ENCODE measurements at regions not wholly inside any gene's neighbourhood (a gene's known extent, or its start where the extent isn't known, plus 50 kb on each side); places are given as distances from the start of the nearest gene placed in this dataset.

DNA sequence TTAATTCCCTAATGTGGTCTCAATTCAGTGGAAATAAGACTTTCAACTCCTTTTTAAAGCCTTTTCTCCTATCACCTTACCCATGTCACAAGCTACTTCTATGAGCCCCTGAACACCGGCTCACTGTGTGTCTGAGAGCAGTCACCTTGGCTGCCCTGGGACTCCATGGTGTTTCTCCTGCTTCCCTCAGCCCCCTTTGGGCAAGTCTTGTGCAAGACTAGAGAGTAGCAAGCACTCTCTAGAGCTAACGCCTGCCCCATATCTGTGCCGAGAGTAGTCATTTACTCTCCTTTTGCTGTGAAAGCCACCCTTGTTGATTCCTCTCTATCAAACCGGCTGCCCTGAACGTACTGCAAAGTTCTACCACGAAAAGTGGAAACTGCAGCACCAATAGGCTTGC is 77.9 kb upstream of the DAB2 start:
- TF ChIP-seq, protein P1, sequence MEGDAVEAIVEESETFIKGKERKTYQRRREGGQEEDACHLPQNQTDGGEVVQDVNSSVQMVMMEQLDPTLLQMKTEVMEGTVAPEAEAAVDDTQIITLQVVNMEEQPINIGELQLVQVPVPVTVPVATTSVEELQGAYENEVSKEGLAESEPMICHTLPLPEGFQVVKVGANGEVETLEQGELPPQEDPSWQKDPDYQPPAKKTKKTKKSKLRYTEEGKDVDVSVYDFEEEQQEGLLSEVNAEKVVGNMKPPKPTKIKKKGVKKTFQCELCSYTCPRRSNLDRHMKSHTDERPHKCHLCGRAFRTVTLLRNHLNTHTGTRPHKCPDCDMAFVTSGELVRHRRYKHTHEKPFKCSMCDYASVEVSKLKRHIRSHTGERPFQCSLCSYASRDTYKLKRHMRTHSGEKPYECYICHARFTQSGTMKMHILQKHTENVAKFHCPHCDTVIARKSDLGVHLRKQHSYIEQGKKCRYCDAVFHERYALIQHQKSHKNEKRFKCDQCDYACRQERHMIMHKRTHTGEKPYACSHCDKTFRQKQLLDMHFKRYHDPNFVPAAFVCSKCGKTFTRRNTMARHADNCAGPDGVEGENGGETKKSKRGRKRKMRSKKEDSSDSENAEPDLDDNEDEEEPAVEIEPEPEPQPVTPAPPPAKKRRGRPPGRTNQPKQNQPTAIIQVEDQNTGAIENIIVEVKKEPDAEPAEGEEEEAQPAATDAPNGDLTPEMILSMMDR (conservative IDR thresholded peaks at IDR 0.05; ENCODE audit: low read depth, low read length): no peak
- H3K4me3 ChIP-seq (ENCODE audit: low read length): no peak overlapping the region
- DNase-seq (ENCODE audit: low read depth): no peak

DNA sequence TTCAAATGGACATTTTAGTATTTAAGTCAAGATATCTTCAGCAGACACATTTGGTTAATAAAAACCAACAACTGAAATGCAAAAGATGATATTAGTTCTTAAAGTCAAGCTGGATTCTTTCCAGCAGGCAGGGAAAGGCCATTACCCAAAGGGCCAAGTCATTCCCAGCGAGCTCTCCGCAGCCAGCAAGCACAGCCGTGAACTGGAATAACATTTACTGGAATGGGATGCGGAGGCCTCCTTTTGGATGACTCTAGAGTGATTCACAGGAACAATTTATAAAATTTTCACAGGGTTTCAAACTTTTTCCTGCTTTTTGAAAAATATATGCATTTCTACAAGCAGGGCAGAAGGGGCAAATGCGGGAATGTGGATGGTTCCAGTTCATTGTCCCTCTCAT is 76.6 kb upstream of the DAB2 start:
- H3K4me3 ChIP-seq (ENCODE audit: low read length): no peak overlapping the region
- TF ChIP-seq, protein P1 (conservative IDR thresholded peaks at IDR 0.05; ENCODE audit: low read depth, low read length): no peak
- DNase-seq (ENCODE audit: low read depth): no peak

DNA sequence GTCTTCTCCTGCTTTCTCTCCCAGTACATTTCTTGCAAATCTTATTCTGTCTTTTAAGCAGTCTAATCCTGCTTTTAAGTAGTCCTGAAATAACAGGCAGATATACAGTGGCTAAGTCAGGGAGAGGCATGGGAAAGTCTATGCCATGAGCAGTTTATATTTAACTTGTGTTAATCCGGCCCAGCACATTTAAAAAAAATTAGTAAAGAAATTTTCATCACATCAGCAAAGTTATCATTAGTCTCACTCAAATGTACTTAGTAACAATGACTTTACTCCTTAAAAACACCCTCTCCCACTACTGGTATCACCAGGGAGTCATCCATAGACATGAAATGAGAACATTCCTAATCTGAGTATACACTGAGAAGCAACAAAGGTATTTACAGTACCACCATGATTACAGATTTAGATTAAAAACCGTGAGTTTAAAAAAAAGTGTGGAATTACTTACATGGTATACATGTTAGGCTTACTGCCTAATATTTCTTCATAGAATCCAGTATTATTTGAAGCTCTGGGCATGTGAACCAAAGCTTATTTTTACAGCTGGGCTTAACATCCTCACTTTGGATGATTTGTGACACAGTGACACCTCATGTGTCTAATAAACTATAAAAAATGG is 75.9 kb upstream of the DAB2 start:
- TF ChIP-seq, protein P1 (conservative IDR thresholded peaks at IDR 0.05; ENCODE audit: low read depth, low read length): no peak
- no peak overlapping the region for H3K4me3 ChIP-seq (ENCODE audit: low read length)
- no peak for DNase-seq (ENCODE audit: low read depth)

DNA sequence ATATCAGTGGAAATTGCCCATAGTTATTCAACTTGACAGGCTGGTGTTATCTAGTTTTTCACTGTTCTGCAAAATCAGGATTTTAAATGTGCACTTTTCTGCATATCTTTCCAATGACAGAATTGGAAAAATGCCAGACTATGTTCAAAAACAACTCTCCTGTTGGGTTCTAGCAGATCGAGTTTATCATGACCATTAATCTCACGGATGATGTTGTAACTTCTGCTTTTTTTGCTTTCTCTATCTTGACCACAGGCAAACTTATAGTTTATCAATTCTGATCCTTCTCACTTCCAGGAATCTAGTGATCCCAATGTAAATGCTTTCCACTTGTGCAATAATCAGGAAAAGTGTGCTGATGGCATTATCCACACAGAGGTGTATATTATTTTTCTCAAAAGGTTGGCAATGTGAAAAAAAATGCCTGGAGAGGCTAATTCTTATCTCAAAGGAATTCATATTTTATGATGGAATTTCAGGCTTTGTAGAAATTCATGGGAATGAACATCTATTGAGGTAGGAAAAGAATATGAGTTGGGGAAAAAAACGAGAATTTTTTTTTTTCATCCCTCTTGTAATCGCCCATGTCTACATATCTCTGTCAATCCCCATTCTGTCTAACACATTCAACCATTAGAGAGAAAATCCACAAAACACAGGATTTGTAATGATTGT is 73.6 kb upstream of the DAB2 start:
- no peak for DNase-seq (ENCODE audit: low read depth)

DNA sequence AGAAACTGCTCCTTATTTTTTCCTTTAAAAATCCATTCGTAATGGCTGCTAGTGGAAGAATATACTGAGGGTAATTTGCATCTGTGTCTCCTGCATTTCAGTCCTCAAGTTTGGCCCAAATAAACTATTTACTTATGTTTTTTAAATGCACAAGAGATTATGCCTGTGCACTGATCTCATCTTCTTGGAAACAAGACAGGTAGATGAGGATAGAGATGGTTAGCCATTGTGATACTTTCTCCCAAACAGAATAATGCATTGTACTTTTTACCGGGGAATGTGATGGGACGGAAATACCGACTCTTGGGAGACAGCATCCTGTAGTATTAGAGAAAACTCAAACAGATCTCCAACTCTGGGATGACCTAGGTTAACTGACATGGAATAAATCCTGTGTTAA is 72.5 kb upstream of the DAB2 start:
- H3K4me3 ChIP-seq (ENCODE audit: low read length): no peak overlapping the region
- TF ChIP-seq, protein P1 (conservative IDR thresholded peaks at IDR 0.05; ENCODE audit: low read depth, low read length): no peak
- DNase-seq (ENCODE audit: low read depth): no peak

More for the DNA sequence above, 73.6 kb upstream of the DAB2 start:
- no peak overlapping the region for H3K4me3 ChIP-seq (ENCODE audit: low read length)
- TF ChIP-seq, protein P1 (conservative IDR thresholded peaks at IDR 0.05; ENCODE audit: low read depth, low read length): no peak

DNA sequence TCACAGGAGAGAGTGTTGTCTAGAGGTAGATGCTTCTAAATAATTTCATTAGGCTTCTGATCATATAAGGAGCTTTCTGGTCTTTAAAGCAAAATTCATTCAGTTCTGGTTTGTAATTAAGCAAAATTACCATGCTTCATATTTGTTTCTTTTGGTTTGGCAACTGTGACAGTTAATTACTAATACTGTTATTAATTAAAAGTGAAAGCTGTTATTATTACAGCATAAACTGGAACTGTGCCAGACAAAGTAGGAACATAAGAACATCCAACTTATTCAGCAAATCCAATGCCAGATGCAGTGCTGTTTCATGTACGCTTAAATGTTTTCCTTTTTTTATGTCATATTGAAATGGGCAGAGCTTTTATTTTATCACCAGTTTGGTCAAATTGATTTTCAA is 70.4 kb upstream of the DAB2 start:
- no peak overlapping the region for H3K4me3 ChIP-seq (ENCODE audit: low read length)
- TF ChIP-seq, protein P1 (conservative IDR thresholded peaks at IDR 0.05; ENCODE audit: low read depth, low read length): no peak
- no peak for DNase-seq (ENCODE audit: low read depth)

- DNase-seq (ENCODE audit: low read depth): no peak
- H3K4me3 ChIP-seq (ENCODE audit: low read length): no peak overlapping the region
- TF ChIP-seq, protein P1 (conservative IDR thresholded peaks at IDR 0.05; ENCODE audit: low read depth, low read length): no peak
Observed at GRCh38 chr5:39494534-39494933, 69.8 kb upstream of the DAB2 start.

All from retinal pigment epithelial cell (primary cell).